Left ventricle myocardium inferior (tissue), 1 donor: ENCODE measurements at regions not wholly inside any gene's neighbourhood (a gene's known extent, or its start where the extent isn't known, plus 50 kb on each side); places are given as distances from the start of the nearest gene placed in this dataset.

Experiments used
- DNase-seq: peaks from one replicate; pipeline ENCODE4 v3.0.0-alpha.2; 2020
- H3K27ac ChIP-seq: fragments of 200-600 bp; replicated peaks from 2 replicates; pipeline ENCODE4 v1.8.0; 2021
- H3K27me3 ChIP-seq: fragments of 200-600 bp; 2 replicates; pipeline ENCODE4 v1.8.0; 2021; ENCODE audit warnings: low read depth
- H3K36me3 ChIP-seq: fragments of 200-600 bp; 2 replicates; pipeline ENCODE4 v1.8.0; 2021
- H3K4me1 ChIP-seq: fragments of 200-600 bp; 2 replicates; pipeline ENCODE4 v1.8.0; 2021
- H3K4me3 ChIP-seq: fragments of 200-600 bp; 2 replicates; pipeline ENCODE4 v1.8.0; 2021; ENCODE audit warnings: mild to moderate bottlenecking, moderate library complexity
- H3K9me3 ChIP-seq: fragments of 200-600 bp; replicated peaks from 2 replicates; pipeline ENCODE4 v1.8.0; 2021
- CTCF ChIP-seq: fragments of 200-600 bp; IDR thresholded peaks from 2 replicates; pipeline ENCODE4 v1.8.0; 2021; ENCODE audit warnings: antibody characterized with exemption, mild to moderate bottlenecking, borderline replicate concordance
- intact Hi-C: fragments of 100-400 bp; cut with micrococcal nuclease; formaldehyde crosslinking; loops from one replicate; pipeline ENCODE4 v1.11.0; 2022
- donor health status: DM: no; HTN: yes; CAD: no; lungs with severe emphysema.

- Histone ChIP-seq H3K9me3 (peaks cover 4% of the 10 kb centered on the region), H3K36me3 (no peaks in the 10 kb centered on the region), H3K4me3 (no peak overlapping the region), H3K27ac (no peak overlapping the region), H3K4me1 (no peaks in the 10 kb centered on the region), H3K27me3 (no peaks in the 10 kb centered on the region)
- no peak for TF ChIP-seq CTCF
- intact Hi-C loops = no loop called here
- no peak for DNase-seq
These were observed 165.5 kb upstream of the FMN2 start for GRCh38 chr1:239926184-239926583.

- Histone ChIP-seq H3K27me3 (peaks cover 5% of the 10 kb centered on the region), H3K4me1 (no peaks in the 10 kb centered on the region), H3K9me3 (peaks cover 4% of the 10 kb centered on the region), H3K36me3 (no peaks in the 10 kb centered on the region), H3K4me3 (no peak overlapping the region), H3K27ac (no peak overlapping the region)
- intact Hi-C loops = no loop called here
- DNase-seq = no peak
- TF ChIP-seq CTCF = no peak
These were observed 162.4 kb upstream of the FMN2 start for GRCh38 chr1:239929317-239929716.

GRCh38 chr1:239930686-239931262 lies 160.9 kb upstream of the FMN2 start:
- Histone ChIP-seq H3K36me3 (no peaks in the 10 kb centered on the region), H3K4me1 (no peaks in the 10 kb centered on the region), H3K4me3 (no peak overlapping the region), H3K27me3 (peaks cover 5% of the 10 kb centered on the region), H3K27ac (no peak overlapping the region), H3K9me3 (no peaks in the 10 kb centered on the region)
- DNase-seq = no peak
- no peak for TF ChIP-seq CTCF
- intact Hi-C loops = no loop called here

GRCh38 chr1:239931341-239931740 lies 160.3 kb upstream of the FMN2 start:
- TF ChIP-seq CTCF = no peak
- no peaks in the 10 kb centered on the region for H3K4me1 ChIP-seq
- no peak for DNase-seq
- no peak overlapping the region for H3K27ac ChIP-seq
- H3K4me3 ChIP-seq = no peak overlapping the region
- H3K27me3 ChIP-seq = peaks cover 5% of the 10 kb centered on the region
- intact Hi-C loops = no loop called here
- no peaks in the 10 kb centered on the region for H3K9me3 ChIP-seq
- H3K36me3 ChIP-seq = no peaks in the 10 kb centered on the region

- no peaks in the 10 kb centered on the region for H3K4me1 ChIP-seq
- no peaks in the 10 kb centered on the region for H3K36me3 ChIP-seq
- H3K9me3 ChIP-seq = peaks cover 9% of the 10 kb centered on the region
- H3K27ac ChIP-seq = no peak overlapping the region
- no peak overlapping the region for H3K4me3 ChIP-seq
- TF ChIP-seq CTCF = no peak
- DNase-seq = no peak
- no peaks in the 10 kb centered on the region for H3K27me3 ChIP-seq
- intact Hi-C loops = no loop called here
These were observed 152.1 kb upstream of the FMN2 start for GRCh38 chr1:239939602-239940001.
